Endothelial cell (in vitro differentiated cells): ENCODE measurements at regions not wholly inside any gene's neighbourhood (a gene's known extent, or its start where the extent isn't known, plus 50 kb on each side); places are given as distances from the start of the nearest gene placed in this dataset.

Experiments used
- DNase-seq: peaks from one replicate; pipeline ENCODE4 v3.0.0; 2021; ENCODE audit warnings: low spot score
- H3K27ac Mint-ChIP-seq: one replicate; pipeline ENCODE4 v1.8.0; 2021; ENCODE audit warnings: mixed read lengths, inconsistent platforms; ENCODE audit not compliant: unreplicated experiment
- H3K27me3 Mint-ChIP-seq: one replicate; pipeline ENCODE4 v1.8.0; 2021; ENCODE audit warnings: mild to moderate bottlenecking, moderate library complexity, mixed read lengths, inconsistent platforms; ENCODE audit not compliant: unreplicated experiment
- H3K36me3 Mint-ChIP-seq: one replicate; pipeline ENCODE4 v1.8.0; 2021; ENCODE audit warnings: mild to moderate bottlenecking, low read depth, mixed read lengths, inconsistent platforms; ENCODE audit not compliant: unreplicated experiment
- H3K4me1 Mint-ChIP-seq: one replicate; pipeline ENCODE4 v1.8.0; 2021; ENCODE audit warnings: mild to moderate bottlenecking, mixed read lengths, inconsistent platforms; ENCODE audit not compliant: unreplicated experiment
- H3K4me3 Mint-ChIP-seq: one replicate; pipeline ENCODE4 v1.8.0; 2021; ENCODE audit warnings: mild to moderate bottlenecking, mixed read lengths, inconsistent platforms; ENCODE audit not compliant: unreplicated experiment
- H3K9me3 Mint-ChIP-seq: one replicate; pipeline ENCODE4 v1.8.0; 2021; ENCODE audit warnings: mixed read lengths, inconsistent platforms; ENCODE audit not compliant: unreplicated experiment
- TF ChIP-seq, protein P1 (sequence below): fragments of 200-600 bp; sonication (generic); IDR thresholded peaks from one replicate; pipeline ENCODE4 v1.5.0; 2021; ENCODE audit warnings: antibody characterized with exemption; ENCODE audit not compliant: unreplicated experiment

GRCh38 chr3:24999357-24999756, 428.7 kb upstream of the RARB start:
- H3K4me3 Mint-ChIP-seq = no peak overlapping the region
- H3K27ac Mint-ChIP-seq = no peak overlapping the region
- no peaks in the 10 kb centered on the region for H3K4me1 Mint-ChIP-seq
- H3K36me3 Mint-ChIP-seq = no peaks in the 10 kb centered on the region
- H3K27me3 Mint-ChIP-seq = no peaks in the 10 kb centered on the region
- no peaks in the 10 kb centered on the region for H3K9me3 Mint-ChIP-seq
- DNase-seq = no peak
- TF ChIP-seq, protein P1, sequence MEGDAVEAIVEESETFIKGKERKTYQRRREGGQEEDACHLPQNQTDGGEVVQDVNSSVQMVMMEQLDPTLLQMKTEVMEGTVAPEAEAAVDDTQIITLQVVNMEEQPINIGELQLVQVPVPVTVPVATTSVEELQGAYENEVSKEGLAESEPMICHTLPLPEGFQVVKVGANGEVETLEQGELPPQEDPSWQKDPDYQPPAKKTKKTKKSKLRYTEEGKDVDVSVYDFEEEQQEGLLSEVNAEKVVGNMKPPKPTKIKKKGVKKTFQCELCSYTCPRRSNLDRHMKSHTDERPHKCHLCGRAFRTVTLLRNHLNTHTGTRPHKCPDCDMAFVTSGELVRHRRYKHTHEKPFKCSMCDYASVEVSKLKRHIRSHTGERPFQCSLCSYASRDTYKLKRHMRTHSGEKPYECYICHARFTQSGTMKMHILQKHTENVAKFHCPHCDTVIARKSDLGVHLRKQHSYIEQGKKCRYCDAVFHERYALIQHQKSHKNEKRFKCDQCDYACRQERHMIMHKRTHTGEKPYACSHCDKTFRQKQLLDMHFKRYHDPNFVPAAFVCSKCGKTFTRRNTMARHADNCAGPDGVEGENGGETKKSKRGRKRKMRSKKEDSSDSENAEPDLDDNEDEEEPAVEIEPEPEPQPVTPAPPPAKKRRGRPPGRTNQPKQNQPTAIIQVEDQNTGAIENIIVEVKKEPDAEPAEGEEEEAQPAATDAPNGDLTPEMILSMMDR = no peak

DNA sequence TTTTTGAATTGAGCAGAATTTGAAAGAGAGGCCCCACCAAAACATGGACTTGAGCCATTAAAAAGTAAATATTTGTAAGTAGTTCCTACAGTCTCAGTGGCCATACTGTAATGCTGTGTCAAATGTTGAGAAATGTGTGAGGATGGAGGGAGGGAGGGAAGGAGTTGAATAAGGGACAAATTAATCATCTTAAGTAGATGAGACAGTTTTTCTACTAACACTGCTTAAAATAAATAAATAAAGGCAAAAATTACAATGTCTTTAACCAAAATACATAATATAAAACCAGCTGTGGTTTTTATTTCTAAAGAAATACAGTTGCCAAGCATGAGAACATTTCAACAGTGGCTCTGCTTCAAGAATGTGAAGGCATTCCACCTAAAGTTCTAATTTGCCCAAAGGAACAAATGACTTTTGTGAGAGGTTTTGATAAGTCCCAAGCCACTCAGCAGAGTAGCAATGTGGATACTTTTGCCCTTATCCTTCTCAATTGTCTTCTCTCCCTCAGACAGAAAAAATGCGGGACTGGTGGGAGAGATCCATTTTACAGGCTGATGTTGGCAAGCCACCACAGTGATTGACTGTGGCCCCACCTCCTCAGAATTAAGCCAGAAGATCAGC, 427.0 kb upstream of the RARB start:
- H3K36me3 Mint-ChIP-seq = no peaks in the 10 kb centered on the region
- no peaks in the 10 kb centered on the region for H3K9me3 Mint-ChIP-seq
- H3K27ac Mint-ChIP-seq = no peak overlapping the region
- no peaks in the 10 kb centered on the region for H3K27me3 Mint-ChIP-seq
- DNase-seq = no peak
- no peaks in the 10 kb centered on the region for H3K4me1 Mint-ChIP-seq
- TF ChIP-seq, protein P1 = no peak
- no peak overlapping the region for H3K4me3 Mint-ChIP-seq

DNA sequence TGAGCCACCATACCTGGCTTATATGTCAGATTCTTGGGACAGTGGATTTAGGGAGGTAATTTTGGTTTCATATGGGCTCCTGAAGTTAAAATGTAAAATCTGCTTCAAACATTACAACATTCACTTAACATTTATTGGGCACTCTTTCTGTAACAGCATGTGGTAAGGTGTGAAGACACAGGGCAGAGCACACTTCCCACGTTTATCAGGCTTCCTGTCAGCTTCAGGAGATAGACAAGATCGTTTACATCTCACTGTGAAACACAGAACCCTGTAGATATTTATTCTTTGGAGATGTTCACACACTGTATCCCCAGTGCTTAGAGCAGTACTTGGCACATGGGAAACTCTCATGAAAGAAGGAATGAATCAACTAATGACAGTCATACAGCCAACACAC, 426.0 kb upstream of the RARB start:
- DNase-seq = no peak
- Mint-ChIP-seq H3K4me1 (no peaks in the 10 kb centered on the region), H3K36me3 (no peaks in the 10 kb centered on the region), H3K27me3 (no peaks in the 10 kb centered on the region), H3K27ac (no peak overlapping the region), H3K9me3 (no peaks in the 10 kb centered on the region), H3K4me3 (no peak overlapping the region)
- TF ChIP-seq, protein P1 = no peak

DNA sequence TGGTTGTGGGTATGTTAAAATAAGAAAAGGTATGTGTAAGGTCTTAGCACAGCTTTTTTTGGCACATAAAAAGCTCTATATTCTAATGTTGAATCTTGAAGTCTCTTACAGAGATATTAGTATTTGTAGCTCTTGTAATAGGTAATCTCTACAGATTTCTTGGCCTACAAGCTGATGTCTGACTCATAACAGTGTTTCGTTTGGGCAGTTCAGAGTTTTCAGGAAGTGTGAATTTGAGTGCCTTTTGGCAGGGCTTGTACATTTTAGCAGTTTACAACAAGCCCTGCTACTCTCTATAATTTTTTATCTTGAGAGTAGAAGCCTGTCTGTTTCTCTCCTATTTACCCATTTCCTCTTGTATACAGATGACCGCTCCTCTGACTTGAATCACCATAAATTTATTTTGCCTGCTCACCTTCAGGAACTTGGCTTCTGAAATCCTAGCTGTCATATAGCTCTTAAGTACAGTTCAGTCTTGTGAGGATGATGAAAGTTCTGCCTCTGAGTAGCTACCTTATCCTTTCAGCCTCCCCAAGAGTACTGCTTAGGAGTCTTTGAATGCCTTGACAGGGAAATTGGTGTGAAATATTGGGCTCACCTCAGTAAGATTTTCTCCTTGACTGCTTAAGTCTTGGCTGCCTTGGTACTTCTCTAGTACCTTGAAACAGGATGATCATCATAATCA, 419.9 kb upstream of the RARB start:
- Mint-ChIP-seq H3K27ac (no peak overlapping the region), H3K36me3 (no peaks in the 10 kb centered on the region), H3K9me3 (no peaks in the 10 kb centered on the region), H3K4me3 (no peak overlapping the region), H3K4me1 (no peaks in the 10 kb centered on the region), H3K27me3 (no peaks in the 10 kb centered on the region)
- DNase-seq = no peak
- TF ChIP-seq, protein P1 = no peak

DNA sequence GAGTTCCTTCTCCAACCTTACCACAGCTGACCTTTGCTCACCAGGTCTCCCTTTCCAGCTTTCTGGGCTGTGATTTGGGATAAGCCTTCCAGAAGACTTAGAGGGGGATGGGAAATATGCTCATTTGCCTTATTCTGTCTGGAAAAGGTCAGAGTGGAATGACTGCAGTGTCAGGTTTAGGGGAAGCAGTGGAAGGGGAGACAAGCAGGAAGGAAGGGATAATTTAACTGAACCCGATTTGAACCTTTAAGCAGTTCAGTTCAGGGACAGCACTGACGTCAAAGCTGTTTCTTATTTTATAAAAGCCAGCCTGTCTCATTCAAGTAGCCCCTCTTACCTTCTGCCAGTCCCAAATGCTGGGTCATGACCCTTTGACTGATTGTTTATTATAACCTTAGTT, 418.4 kb upstream of the RARB start:
- Mint-ChIP-seq H3K27me3 (no peaks in the 10 kb centered on the region), H3K4me1 (no peaks in the 10 kb centered on the region), H3K36me3 (no peaks in the 10 kb centered on the region), H3K27ac (no peak overlapping the region), H3K4me3 (no peak overlapping the region), H3K9me3 (no peaks in the 10 kb centered on the region)
- no peak for DNase-seq
- TF ChIP-seq, protein P1 = no peak
